ENCODE measurements at regions not wholly inside any gene's neighbourhood (a gene's known extent, or its start where the extent isn't known, plus 50 kb on each side); places are given as distances from the start of the nearest gene placed in this dataset.

DNA sequence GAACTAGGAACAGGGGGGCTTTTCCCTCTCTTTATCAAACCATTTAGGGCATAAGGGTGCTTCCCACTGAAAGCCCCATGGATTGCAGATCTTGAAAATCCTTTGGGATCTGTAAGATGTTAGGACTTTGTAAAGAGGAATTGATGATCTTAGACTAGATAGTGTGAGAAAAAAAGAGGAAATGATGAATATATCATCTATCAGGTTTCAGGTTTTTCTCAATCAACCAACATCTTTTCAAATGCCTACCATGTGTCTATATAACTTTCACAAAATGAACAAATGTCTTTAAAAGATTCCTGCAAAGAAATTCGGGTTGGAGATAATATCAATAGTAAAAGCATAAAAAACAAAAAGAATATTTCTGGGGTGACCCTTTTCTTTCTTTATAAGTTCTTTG lies 50.1 kb downstream of the KCNC4 start:
- TF ChIP-seq CTCF (conservative IDR thresholded peaks at IDR 0.05): no peak
- no peaks in the 10 kb centered on the region for H3K4me1 Mint-ChIP-seq
- no CpG with 5 or more reads among the region's 1 CpG for WGBS, 2 experiments (ENCODE audit: insufficient coverage in 1 of 2, insufficient read length in 1 of 2)

GRCh38 chr1:110262296-110262695 lies 52.2 kb downstream of the KCNC4 start:
- WGBS, 2 experiments (ENCODE audit: insufficient coverage in 1 of 2, insufficient read length in 1 of 2): 58% methylated on average over 3 of the region's 3 CpGs; no CpG with 5 or more reads in 1 of the 2 experiments
- peaks cover 31% of the 10 kb centered on the region for H3K27me3 Mint-ChIP-seq (ENCODE audit: insufficient read depth)
- H3K27ac ChIP-seq (ENCODE audit: low read depth, low read length): no peak overlapping the region
- no peak overlapping the region for H3K4me3 ChIP-seq (ENCODE audit: low read length)
- H3K27ac Mint-ChIP-seq: no peak overlapping the region
- no peak overlapping the region for H3K4me3 Mint-ChIP-seq
- no peak overlapping the region for H3K9ac ChIP-seq (ENCODE audit: extremely low read depth, low read length, poor library complexity, severe bottlenecking)
- no peaks in the 10 kb centered on the region for H3K4me1 Mint-ChIP-seq
- H3K4me1 ChIP-seq (ENCODE audit: control insufficient read depth, insufficient read depth, low read length): no peaks in the 10 kb centered on the region
- H3K9me3 ChIP-seq (ENCODE audit: control insufficient read depth, low read length): no peaks in the 10 kb centered on the region
- H3K36me3 Mint-ChIP-seq (ENCODE audit: low read depth): no peaks in the 10 kb centered on the region
- no peaks in the 10 kb centered on the region for H3K9me3 Mint-ChIP-seq
- no peak for TF ChIP-seq CTCF (conservative IDR thresholded peaks at IDR 0.05)
- no peak for DNase-seq
- no peaks in the 10 kb centered on the region for H3K27me3 ChIP-seq (ENCODE audit: control insufficient read depth, insufficient read depth, low read length, poor library complexity, severe bottlenecking)
- H3K36me3 ChIP-seq (ENCODE audit: control insufficient read depth, insufficient read depth, low read length): no peaks in the 10 kb centered on the region

More for the DNA sequence above, 50.1 kb downstream of the KCNC4 start:
- H3K9ac ChIP-seq (ENCODE audit: extremely low read depth, low read length, poor library complexity, severe bottlenecking): no peak overlapping the region
- H3K4me1 ChIP-seq (ENCODE audit: control insufficient read depth, insufficient read depth, low read length): no peaks in the 10 kb centered on the region
- H3K9me3 Mint-ChIP-seq: no peaks in the 10 kb centered on the region
- peaks cover 32% of the 10 kb centered on the region for H3K27me3 Mint-ChIP-seq (ENCODE audit: insufficient read depth)
- no peak overlapping the region for H3K4me3 Mint-ChIP-seq
- H3K4me3 ChIP-seq (ENCODE audit: low read length): no peak overlapping the region
- H3K36me3 ChIP-seq (ENCODE audit: control insufficient read depth, insufficient read depth, low read length): no peaks in the 10 kb centered on the region
- DNase-seq: no peak
- H3K9me3 ChIP-seq (ENCODE audit: control insufficient read depth, low read length): no peaks in the 10 kb centered on the region
- H3K27ac Mint-ChIP-seq: no peak overlapping the region
- no peak overlapping the region for H3K27ac ChIP-seq (ENCODE audit: low read depth, low read length)
- H3K36me3 Mint-ChIP-seq (ENCODE audit: low read depth): no peaks in the 10 kb centered on the region
- no peaks in the 10 kb centered on the region for H3K27me3 ChIP-seq (ENCODE audit: control insufficient read depth, insufficient read depth, low read length, poor library complexity, severe bottlenecking)

GRCh38 chr1:110262846-110263631 lies 52.9 kb downstream of the KCNC4 start:
- H3K4me1 ChIP-seq (ENCODE audit: control insufficient read depth, insufficient read depth, low read length): no peaks in the 10 kb centered on the region
- Mint-ChIP-seq H3K9me3 (no peaks in the 10 kb centered on the region), H3K4me1 (no peaks in the 10 kb centered on the region), H3K36me3 (ENCODE audit: low read depth) (no peaks in the 10 kb centered on the region), H3K4me3 (no peak overlapping the region), H3K27me3 (ENCODE audit: insufficient read depth) (peaks cover 31% of the 10 kb centered on the region), H3K27ac (no peak overlapping the region)
- H3K27ac ChIP-seq (ENCODE audit: low read depth, low read length): no peak overlapping the region
- WGBS, 2 experiments (ENCODE audit: insufficient coverage in 1 of 2, insufficient read length in 1 of 2): 90 to 92% methylated on average over 8 to 9 of the region's 9 CpGs
- H3K9me3 ChIP-seq (ENCODE audit: control insufficient read depth, low read length): no peaks in the 10 kb centered on the region
- no peak overlapping the region for H3K4me3 ChIP-seq (ENCODE audit: low read length)
- no peak overlapping the region for H3K9ac ChIP-seq (ENCODE audit: extremely low read depth, low read length, poor library complexity, severe bottlenecking)
- no peak for DNase-seq
- no peak for TF ChIP-seq CTCF (conservative IDR thresholded peaks at IDR 0.05)
- no peaks in the 10 kb centered on the region for H3K27me3 ChIP-seq (ENCODE audit: control insufficient read depth, insufficient read depth, low read length, poor library complexity, severe bottlenecking)
- no peaks in the 10 kb centered on the region for H3K36me3 ChIP-seq (ENCODE audit: control insufficient read depth, insufficient read depth, low read length)

Data from endodermal cell (in vitro differentiated cells).